ENCODE measurements at regions not wholly inside any gene's neighbourhood (a gene's known extent, or its start where the extent isn't known, plus 50 kb on each side); places are given as distances from the start of the nearest gene placed in this dataset.
"Not testable (repeated sequence)": the region's sequence is repeated elsewhere in the genome, so short reads cannot be mapped to it uniquely, and the experiment has no call there.

- not testable (repeated sequence) for TF ChIP-seq CTCF (IDR thresholded peaks at IDR 0.05; ENCODE audit: low read depth, low read length, missing input control); REST (IDR thresholded peaks at IDR 0.05); MAX (IDR thresholded peaks at IDR 0.05); ATF3 (IDR thresholded peaks at IDR 0.05); RXRA (IDR thresholded peaks at IDR 0.05)
Measured at GRCh38 chr5:53172073-53172472, 62.5 kb upstream of the MOCS2 start.

Measured in liver (tissue), 3 donors.